PC-9 (cell line): ENCODE measurements at regions not wholly inside any gene's neighbourhood (a gene's known extent, or its start where the extent isn't known, plus 50 kb on each side); places are given as distances from the start of the nearest gene placed in this dataset.
"Not testable (repeated sequence)": the region's sequence is repeated elsewhere in the genome, so short reads cannot be mapped to it uniquely, and the experiment has no call there.

Experiments
- EZH2 ChIP-seq: fragments of 200-600 bp; sonication (generic); IDR thresholded peaks from 2 replicates; pipeline ENCODE4 v1.8.0; 2017; ENCODE audit warnings: antibody characterized with exemption, low read depth
- TF ChIP-seq, protein P1 (sequence below): fragments of 200-600 bp; sonication (generic); conservative IDR thresholded peaks from 2 replicates; pipeline ENCODE4 v1.6.1; 2017; ENCODE audit warnings: mixed run types, antibody characterized with exemption, mild to moderate bottlenecking, moderate library complexity

DNA sequence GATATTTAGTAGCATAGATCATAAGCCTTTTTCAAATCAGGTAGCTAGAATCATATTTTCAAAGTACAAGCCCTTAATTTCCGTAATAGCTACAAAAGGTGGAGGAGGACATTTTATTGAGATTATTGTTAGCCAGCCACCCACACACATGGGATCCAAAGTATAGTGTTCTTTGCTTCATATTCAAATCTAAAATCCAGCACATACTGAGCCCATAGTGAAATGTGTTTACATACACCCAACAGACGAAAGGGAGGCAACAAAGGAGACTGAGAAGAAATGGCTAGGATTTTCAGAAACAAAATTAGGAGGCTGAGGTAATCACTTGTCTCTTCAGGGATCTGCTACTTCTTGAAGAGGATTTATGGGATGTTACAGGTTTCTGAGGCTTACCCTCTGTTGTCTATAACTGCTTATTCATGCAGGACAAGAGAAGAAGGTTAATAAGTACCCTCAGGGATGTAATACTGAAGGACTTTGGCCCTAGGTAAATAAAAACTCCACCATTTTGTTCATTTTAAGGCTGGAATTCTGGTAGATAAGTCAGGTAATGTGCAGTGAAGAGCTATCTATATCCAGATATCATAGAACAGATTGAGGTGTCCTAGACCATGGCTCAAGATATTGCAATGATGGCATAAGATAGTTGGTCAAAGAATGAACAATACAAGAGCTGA, 182.1 kb downstream of the SPDYE17 start:
- TF ChIP-seq, protein P1, sequence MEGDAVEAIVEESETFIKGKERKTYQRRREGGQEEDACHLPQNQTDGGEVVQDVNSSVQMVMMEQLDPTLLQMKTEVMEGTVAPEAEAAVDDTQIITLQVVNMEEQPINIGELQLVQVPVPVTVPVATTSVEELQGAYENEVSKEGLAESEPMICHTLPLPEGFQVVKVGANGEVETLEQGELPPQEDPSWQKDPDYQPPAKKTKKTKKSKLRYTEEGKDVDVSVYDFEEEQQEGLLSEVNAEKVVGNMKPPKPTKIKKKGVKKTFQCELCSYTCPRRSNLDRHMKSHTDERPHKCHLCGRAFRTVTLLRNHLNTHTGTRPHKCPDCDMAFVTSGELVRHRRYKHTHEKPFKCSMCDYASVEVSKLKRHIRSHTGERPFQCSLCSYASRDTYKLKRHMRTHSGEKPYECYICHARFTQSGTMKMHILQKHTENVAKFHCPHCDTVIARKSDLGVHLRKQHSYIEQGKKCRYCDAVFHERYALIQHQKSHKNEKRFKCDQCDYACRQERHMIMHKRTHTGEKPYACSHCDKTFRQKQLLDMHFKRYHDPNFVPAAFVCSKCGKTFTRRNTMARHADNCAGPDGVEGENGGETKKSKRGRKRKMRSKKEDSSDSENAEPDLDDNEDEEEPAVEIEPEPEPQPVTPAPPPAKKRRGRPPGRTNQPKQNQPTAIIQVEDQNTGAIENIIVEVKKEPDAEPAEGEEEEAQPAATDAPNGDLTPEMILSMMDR: not testable (repeated sequence)
- TF ChIP-seq EZH2: not testable (repeated sequence)
